ENCODE measurements at regions not wholly inside any gene's neighbourhood (a gene's known extent, or its start where the extent isn't known, plus 50 kb on each side); places are given as distances from the start of the nearest gene placed in this dataset.

- POLR2A ChIA-PET = no interaction called here
- peaks cover 9% of the 10 kb centered on the region; the same call in 1 of the 2 replicates for H3K27me3 ChIP-seq (ENCODE audit: insufficient read depth, low read length)
- CTCF ChIA-PET = no interaction called here
- intact Hi-C loops (cut with micrococcal nuclease) = no loop called here
- H3K4me1 ChIP-seq (ENCODE audit: control insufficient read depth in 1 of 2, insufficient read depth in 2 of 2, low read length in 2 of 2) = peaks cover 0 to 9% of the 10 kb centered on the region in 2 experiments; a peak in 2 of 4 replicates
- H3K4me3 ChIP-seq (replicated peaks in 1 of 2; ENCODE audit: low read depth in 1 of 2, low read length in 2 of 2) = no peak overlapping the region
- RAD21 ChIA-PET (ENCODE audit: low non-redundant PET in 1 of 2, low total read pairs in 2 of 2, uncharacterized antibody in 2 of 2, unreplicated experiment in 2 of 2) = no interaction called here
- H3K27ac ChIP-seq (ENCODE audit: low read depth, low read length) = no peak overlapping the region
- no peak overlapping the region for H3K4me2 ChIP-seq (ENCODE audit: low read length)
- ATAC-seq (no peak), DNase-seq (ENCODE audit: low read depth, low spot score) (no peak)
- no peaks in the 10 kb centered on the region for H4K20me1 ChIP-seq (ENCODE audit: insufficient read depth)
- TF ChIP-seq MAX (IDR thresholded peaks at IDR 0.05) = no peak
- TF ChIP-seq EZH2 (IDR thresholded peaks at IDR 0.05) = no peak
- TF ChIP-seq RAD21 (IDR thresholded peaks at IDR 0.05; ENCODE audit: low read depth) = no peak
- H3K9ac ChIP-seq (ENCODE audit: low read length) = no peak overlapping the region
- H3K36me3 ChIP-seq (ENCODE audit: control insufficient read depth in 1 of 2, insufficient read depth in 2 of 2, low read length in 2 of 2) = no peaks in the 10 kb centered on the region
- H3K9me2 ChIP-seq (ENCODE audit: insufficient read depth) = no peaks in the 10 kb centered on the region
- peaks cover 0 to 6% of the 10 kb centered on the region in 2 experiments; a peak in 1 of 4 replicates for H3K9me3 ChIP-seq (ENCODE audit: control insufficient read depth in 1 of 2, insufficient read depth in 1 of 2, low read depth in 1 of 2, low read length in 2 of 2)
- no peaks in the 10 kb centered on the region for H3K79me2 ChIP-seq (ENCODE audit: insufficient read depth, low read length)
- H2AFZ ChIP-seq (ENCODE audit: low read depth, low read length, poor library complexity, severe bottlenecking) = no peak overlapping the region
- no TSS peak for BruUV-seq (replicated peaks)
Observed at GRCh38 chr22:49186293-49186692, 641.4 kb downstream of the BRD1 start.

- ChIA-PET POLR2A (no interaction called here), CTCF (no interaction called here), RAD21 (ENCODE audit: low non-redundant PET in 1 of 2, low total read pairs in 2 of 2, uncharacterized antibody in 2 of 2, unreplicated experiment in 2 of 2) (no interaction called here)
- TF ChIP-seq SP1 (IDR thresholded peaks at IDR 0.05; ENCODE audit: low read depth) (no peak), ZFX (IDR thresholded peaks at IDR 0.05) (no peak), CTCF (IDR thresholded peaks at IDR 0.05 in 2 of 3, conservative IDR thresholded peaks at IDR 0.05 in 1 of 3; ENCODE audit: borderline replicate concordance in 1 of 3, insufficient read depth in 1 of 3, low read depth in 2 of 3, low read length in 2 of 3) (no peak)
- ATAC-seq (no peak), DNase-seq (ENCODE audit: low read depth, low spot score) (no peak)
- BruUV-seq (replicated peaks) = no TSS peak
- Histone ChIP-seq H3K79me2 (ENCODE audit: insufficient read depth, low read length) (no peaks in the 10 kb centered on the region), H3K27ac (ENCODE audit: low read depth, low read length) (no peak overlapping the region), H3K9me2 (ENCODE audit: insufficient read depth) (no peaks in the 10 kb centered on the region), H3K4me1 (ENCODE audit: control insufficient read depth in 1 of 2, insufficient read depth in 2 of 2, low read length in 2 of 2) (peaks cover 0 to 9% of the 10 kb centered on the region in 2 experiments; a peak in 2 of 4 replicates), H3K4me2 (ENCODE audit: low read length) (no peak overlapping the region), H3K9me3 (ENCODE audit: control insufficient read depth in 1 of 2, insufficient read depth in 1 of 2, low read depth in 1 of 2, low read length in 2 of 2) (peaks cover 0 to 6% of the 10 kb centered on the region in 2 experiments; a peak in 1 of 4 replicates), H2AFZ (ENCODE audit: low read depth, low read length, poor library complexity, severe bottlenecking) (no peak overlapping the region), H3K27me3 (ENCODE audit: insufficient read depth, low read length) (peaks cover 9% of the 10 kb centered on the region; the same call in 1 of the 2 replicates), H4K20me1 (ENCODE audit: insufficient read depth) (no peaks in the 10 kb centered on the region), H3K36me3 (ENCODE audit: control insufficient read depth in 1 of 2, insufficient read depth in 2 of 2, low read length in 2 of 2) (no peaks in the 10 kb centered on the region), H3K9ac (ENCODE audit: low read length) (no peak overlapping the region), H3K4me3 (replicated peaks in 1 of 2; ENCODE audit: low read depth in 1 of 2, low read length in 2 of 2) (no peak overlapping the region)
- intact Hi-C loops (cut with micrococcal nuclease) = no loop called here
Observed at GRCh38 chr22:49185312-49185969, 642.2 kb downstream of the BRD1 start.
